ENCODE measurements at regions not wholly inside any gene's neighbourhood (a gene's known extent, or its start where the extent isn't known, plus 50 kb on each side); places are given as distances from the start of the nearest gene placed in this dataset.

DNA sequence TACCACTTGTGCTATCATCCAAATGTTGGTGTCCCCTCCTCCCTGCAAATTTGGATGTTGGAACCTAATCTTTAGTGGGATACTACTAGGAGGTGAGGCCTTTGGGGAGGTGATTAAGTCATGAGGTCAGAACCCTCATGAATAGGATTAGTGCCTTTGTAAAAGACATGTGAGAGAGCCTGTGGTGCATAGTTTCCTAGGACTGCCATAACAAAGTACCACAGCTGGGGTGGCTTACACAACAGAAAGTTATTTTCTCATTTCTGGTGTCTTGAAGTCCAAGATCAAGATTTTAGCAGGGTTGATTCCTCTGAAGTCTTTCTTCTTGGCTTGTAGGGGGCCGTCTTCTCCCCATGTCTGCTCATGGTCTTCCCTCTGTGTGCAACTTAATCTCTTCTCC, 562.6 kb upstream of the ARGLU1 start:
- TF ChIP-seq, protein P1, sequence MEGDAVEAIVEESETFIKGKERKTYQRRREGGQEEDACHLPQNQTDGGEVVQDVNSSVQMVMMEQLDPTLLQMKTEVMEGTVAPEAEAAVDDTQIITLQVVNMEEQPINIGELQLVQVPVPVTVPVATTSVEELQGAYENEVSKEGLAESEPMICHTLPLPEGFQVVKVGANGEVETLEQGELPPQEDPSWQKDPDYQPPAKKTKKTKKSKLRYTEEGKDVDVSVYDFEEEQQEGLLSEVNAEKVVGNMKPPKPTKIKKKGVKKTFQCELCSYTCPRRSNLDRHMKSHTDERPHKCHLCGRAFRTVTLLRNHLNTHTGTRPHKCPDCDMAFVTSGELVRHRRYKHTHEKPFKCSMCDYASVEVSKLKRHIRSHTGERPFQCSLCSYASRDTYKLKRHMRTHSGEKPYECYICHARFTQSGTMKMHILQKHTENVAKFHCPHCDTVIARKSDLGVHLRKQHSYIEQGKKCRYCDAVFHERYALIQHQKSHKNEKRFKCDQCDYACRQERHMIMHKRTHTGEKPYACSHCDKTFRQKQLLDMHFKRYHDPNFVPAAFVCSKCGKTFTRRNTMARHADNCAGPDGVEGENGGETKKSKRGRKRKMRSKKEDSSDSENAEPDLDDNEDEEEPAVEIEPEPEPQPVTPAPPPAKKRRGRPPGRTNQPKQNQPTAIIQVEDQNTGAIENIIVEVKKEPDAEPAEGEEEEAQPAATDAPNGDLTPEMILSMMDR (IDR thresholded peaks at IDR 0.05; ENCODE audit: poor library complexity): no peak
- TF ChIP-seq EZH2phosphoT487 (IDR thresholded peaks at IDR 0.05; ENCODE audit: low read depth, severe bottlenecking, unreplicated experiment): no peak

All from hepatocyte (in vitro differentiated cells).